IMR-90 (cell line): ENCODE measurements at regions not wholly inside any gene's neighbourhood (a gene's known extent, or its start where the extent isn't known, plus 50 kb on each side); places are given as distances from the start of the nearest gene placed in this dataset.

Experiments used
- ATAC-seq: fragments of 200-7000 bp; cut with Tn5 transposase; 2 replicates; pipeline ENCODE4 v1.9.1; 2020; ENCODE audit warnings: low read depth, mild to moderate bottlenecking, moderate library complexity
- BruUV-seq: library from RNA; stranded (reverse); fragments of 400-500 nt; replicated peaks from 2 replicates; lab custom pipeline; 2021; lab: Mats Ljungman, UMichigan
- CTCF ChIA-PET: fragments of 300-600 bp; formaldehyde crosslinking; extraction: SDS; loops from one replicate; lab custom pipeline; 2021; ENCODE audit warnings: antibody characterized with exemption; lab: Yijun Ruan, JAX
- POLR2A ChIA-PET: fragments of 300-600 bp; sonication (Branson Sonifier 250); formaldehyde crosslinking; loops from one replicate; lab custom pipeline; 2022; ENCODE audit warnings: antibody characterized with exemption; ENCODE audit not compliant: unreplicated experiment; lab: Charles Lee
- DNase-seq: peaks from one replicate; pipeline ENCODE4 v3.0.0; 2013
- H2AFZ ChIP-seq: replicated peaks from 2 replicates; pipeline ENCODE3; 2013; ENCODE audit warnings: low read length, mild to moderate bottlenecking; ENCODE audit not compliant: poor library complexity
- H2AK5ac ChIP-seq: 2 replicates; pipeline ENCODE4 v1.6.1; 2013; ENCODE audit warnings: low read depth, low read length, inconsistent platforms
- H2AK9ac ChIP-seq: replicated peaks from 2 replicates; pipeline ENCODE3; 2013; ENCODE audit warnings: mild to moderate bottlenecking, low read depth, low read length, moderate library complexity; ENCODE audit not compliant: poor library complexity
- H2BK120ac ChIP-seq: 2 replicates; pipeline ENCODE4 v1.6.1; 2013; ENCODE audit warnings: low read depth, low read length, inconsistent platforms
- H2BK15ac ChIP-seq: 3 replicates; pipeline ENCODE4 v1.6.1; 2013; ENCODE audit warnings: low read depth, low read length, inconsistent platforms
- H2BK20ac ChIP-seq: 2 replicates; pipeline ENCODE4 v1.6.1; 2013; ENCODE audit warnings: low read depth, mild to moderate bottlenecking, inconsistent platforms, low read length, moderate library complexity
- H2BK5ac ChIP-seq: 2 replicates; pipeline ENCODE4 v1.6.1; 2013; ENCODE audit warnings: mild to moderate bottlenecking, low read depth, low read length, inconsistent platforms; ENCODE audit not compliant: poor library complexity, severe bottlenecking
- H3K14ac ChIP-seq: replicated peaks from 2 replicates; pipeline ENCODE4 v1.6.1; 2013; ENCODE audit warnings: low read depth, low read length, inconsistent platforms
- H3K18ac ChIP-seq: 2 replicates; pipeline ENCODE4 v1.6.1; 2013; ENCODE audit warnings: low read depth, low read length, control low read depth
- H3K23ac ChIP-seq: 2 replicates; pipeline ENCODE4 v1.6.1; 2013; ENCODE audit warnings: low read depth, low read length, inconsistent platforms
- H3K27ac ChIP-seq: 2 replicates; pipeline ENCODE4 v1.5.1; 2013; ENCODE audit warnings: mild to moderate bottlenecking, control low read depth, low read length; ENCODE audit not compliant: insufficient read depth
- H3K27me3 ChIP-seq: 2 replicates; pipeline ENCODE4 v1.6.1; 2013; ENCODE audit warnings: low read length; ENCODE audit not compliant: control insufficient read depth, insufficient read depth
- H3K36me3 ChIP-seq: 2 replicates; pipeline ENCODE4 v1.6.1; 2013; ENCODE audit warnings: low read length, mixed read lengths; ENCODE audit not compliant: control insufficient read depth, insufficient read depth
- H3K4ac ChIP-seq: 2 replicates; pipeline ENCODE4 v1.6.1; 2013; ENCODE audit warnings: low read depth, low read length, inconsistent platforms
- H3K4me1 ChIP-seq: 2 replicates; pipeline ENCODE4 v1.6.1; 2013; ENCODE audit warnings: low read length, mixed read lengths; ENCODE audit not compliant: control insufficient read depth, insufficient read depth
- H3K4me2 ChIP-seq: 2 replicates; pipeline ENCODE4 v1.6.1; 2013; ENCODE audit warnings: low read depth, mild to moderate bottlenecking, control low read depth, low read length, moderate library complexity
- H3K4me3 ChIP-seq: 2 replicates; pipeline ENCODE4 v1.5.1; 2013; ENCODE audit warnings: low read depth, mild to moderate bottlenecking, control low read depth, low read length, moderate library complexity; ENCODE audit not compliant: insufficient read depth
- H3K56ac ChIP-seq: 2 replicates; pipeline ENCODE4 v1.6.1; 2013; ENCODE audit warnings: low read length, inconsistent platforms; ENCODE audit not compliant: insufficient read depth; ENCODE audit errors: extremely low read depth
- H3K79me1 ChIP-seq, 2 experiments: 2 replicates each; pipeline ENCODE4 v1.6.1; 2013; ENCODE audit warnings: low read length in 2 of 2, inconsistent platforms in 1 of 2, low read depth in 1 of 2
- H3K9ac ChIP-seq: 2 replicates; pipeline ENCODE4 v1.6.1; 2013; ENCODE audit warnings: low read depth, low read length, control low read depth
- H3K9me1 ChIP-seq: 2 replicates; pipeline ENCODE4 v1.6.1; 2013; ENCODE audit warnings: low read length, inconsistent platforms; ENCODE audit not compliant: insufficient read depth
- H3K9me3 ChIP-seq: 2 replicates; pipeline ENCODE4 v1.6.1; 2013; ENCODE audit warnings: low read length; ENCODE audit not compliant: control insufficient read depth, insufficient read depth
- H4K20me1 ChIP-seq: 2 replicates; pipeline ENCODE4 v1.6.1; 2013; ENCODE audit warnings: low read length, inconsistent platforms; ENCODE audit not compliant: insufficient read depth
- H4K5ac ChIP-seq: 2 replicates; pipeline ENCODE4 v1.6.1; 2013; ENCODE audit warnings: mild to moderate bottlenecking, low read depth, low read length, control low read depth
- H4K8ac ChIP-seq, 2 experiments: 2 replicates each; pipeline ENCODE4 v1.6.1; 2013; ENCODE audit warnings: low read depth in 2 of 2, low read length in 2 of 2, control low read depth in 1 of 2, inconsistent platforms in 1 of 2
- H4K91ac ChIP-seq: 2 replicates; pipeline ENCODE4 v1.6.1; 2013; ENCODE audit warnings: low read depth, low read length, inconsistent platforms; ENCODE audit not compliant: insufficient read depth
- BHLHE40 ChIP-seq: fragments of 150-350 bp; IDR thresholded peaks from 2 replicates; pipeline ENCODE4 v1.6.1; 2016; ENCODE audit warnings: mild to moderate bottlenecking, low read depth, low read length
- MAFK ChIP-seq: IDR thresholded peaks from 2 replicates; pipeline ENCODE4 v1.6.1; 2012; ENCODE audit warnings: low read depth, low read length, improper control_type of control experiment
- NFE2L2 ChIP-seq: fragments of 150-350 bp; IDR thresholded peaks from 2 replicates; pipeline ENCODE4 v1.6.1; 2016; ENCODE audit warnings: low read depth, mild to moderate bottlenecking, low read length
- WGBS, 2 experiments: methylation state at CpG; one replicate each; pipeline versions ENCODE4 v1.1.5 to v1.1.7; 2013; ENCODE audit warnings: missing lambda C conversion rate in 2 of 2; ENCODE audit not compliant: insufficient read length in 1 of 2; ENCODE audit errors: extremely low coverage in 2 of 2; 5-methylcytosine and 5-hydroxymethylcytosine counted together
- dilution Hi-C: fragments of 300-500 bp; cut with HindIII; formaldehyde crosslinking; loops from one replicate; pipeline ENCODE4 v1.14.3; 2018; ENCODE audit warnings: low sequenced_read_pairs; ENCODE audit not compliant: unreplicated experiment
- in situ Hi-C: fragments of 300-500 bp; cut with MboI; formaldehyde crosslinking; loops from 3 replicates; pipeline ENCODE4 v1.14.3; 2019; ENCODE audit warnings: low sequenced_read_pairs, inconsistent platforms, mixed read lengths
- intact Hi-C: fragments of 100-400 bp; cut with micrococcal nuclease; formaldehyde crosslinking; loops from 2 replicates; pipeline ENCODE4 v1.10.0; 2022

DNA sequence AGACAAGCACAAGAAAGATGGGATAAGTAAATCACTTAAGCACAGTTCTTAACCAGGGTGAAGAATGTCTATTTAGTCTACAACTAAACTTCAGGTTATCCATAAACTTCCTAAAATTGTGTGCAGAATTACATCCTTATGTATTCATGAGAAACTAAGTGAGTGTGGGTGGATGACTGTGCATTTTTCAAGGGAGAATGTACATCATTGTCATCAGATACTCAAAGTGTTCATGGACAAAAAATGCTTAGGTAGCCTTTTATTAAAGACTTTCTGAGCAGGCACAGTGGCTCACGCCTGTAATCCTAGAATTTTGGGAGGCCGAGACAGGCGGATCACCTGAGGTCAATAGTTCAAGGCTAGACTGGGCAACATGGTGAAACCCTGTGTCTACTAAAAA lies 2023.8 kb downstream of the LRRC4C start:
- H3K79me1 ChIP-seq: no peaks in the 10 kb centered on the region

More for the DNA sequence above, 2023.8 kb downstream of the LRRC4C start:
- no TSS peak for BruUV-seq
- Histone ChIP-seq H4K8ac (no peak overlapping the region), H3K56ac (no peak overlapping the region), H3K4me3 (no peak overlapping the region), H3K9me3 (peaks cover 3% of the 10 kb centered on the region), H3K36me3 (no peaks in the 10 kb centered on the region), H2BK20ac (no peak overlapping the region), H4K91ac (no peak overlapping the region), H4K5ac (no peak overlapping the region), H3K27ac (no peak overlapping the region), H3K4me2 (no peak overlapping the region), H3K14ac (no peak overlapping the region), H3K18ac (no peak overlapping the region), H3K27me3 (no peaks in the 10 kb centered on the region), H2BK120ac (no peak overlapping the region), H2AK5ac (no peak overlapping the region), H3K23ac (no peak overlapping the region), H3K4ac (no peak overlapping the region), H3K4me1 (no peaks in the 10 kb centered on the region), H2AK9ac (no peak overlapping the region), H2AFZ (no peak overlapping the region), H3K9me1 (no peaks in the 10 kb centered on the region), H2BK5ac (no peak overlapping the region), H4K20me1 (no peaks in the 10 kb centered on the region), H3K9ac (no peak overlapping the region), H2BK15ac (no peak overlapping the region)
- ChIA-PET POLR2A (no interaction called here), CTCF (no interaction called here)
- ATAC-seq: no peak
- intact Hi-C loops: no loop called here
- peak; percentile 68 for TF ChIP-seq NFE2L2
- no peak for TF ChIP-seq BHLHE40
- peak; percentile 24; the same call in 1 of the 2 replicates for TF ChIP-seq MAFK
- WGBS, 2 experiments: 66% methylated on average over 3 of the region's 3 CpGs; no CpG with 5 or more reads in 1 of the 2 experiments
- in situ Hi-C loops: no loop called here
- DNase-seq: no peak
- dilution Hi-C loops: no loop called here
